ENCODE measurements at regions not wholly inside any gene's neighbourhood (a gene's known extent, or its start where the extent isn't known, plus 50 kb on each side); places are given as distances from the start of the nearest gene placed in this dataset.

DNA sequence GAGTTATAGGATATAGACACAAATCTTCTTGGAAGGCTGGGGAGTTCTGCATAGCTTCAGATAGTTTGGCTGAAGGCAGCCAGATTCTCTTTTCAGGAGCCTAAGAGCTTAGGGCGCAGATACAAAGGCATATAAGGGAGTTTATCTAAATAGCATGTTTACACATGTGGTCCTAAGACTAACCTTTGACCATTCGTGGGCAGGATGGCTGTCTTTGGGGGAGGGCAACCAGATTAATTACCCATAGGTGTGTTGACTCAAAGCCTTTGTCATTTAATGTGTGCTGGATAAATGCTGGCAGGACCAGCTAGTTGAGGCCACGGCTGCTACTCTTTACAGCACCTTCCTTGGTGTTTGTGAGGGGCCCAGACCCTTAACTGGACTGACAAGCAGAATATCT lies 71.8 kb downstream of the IER5 start:
- TF ChIP-seq, protein P1, sequence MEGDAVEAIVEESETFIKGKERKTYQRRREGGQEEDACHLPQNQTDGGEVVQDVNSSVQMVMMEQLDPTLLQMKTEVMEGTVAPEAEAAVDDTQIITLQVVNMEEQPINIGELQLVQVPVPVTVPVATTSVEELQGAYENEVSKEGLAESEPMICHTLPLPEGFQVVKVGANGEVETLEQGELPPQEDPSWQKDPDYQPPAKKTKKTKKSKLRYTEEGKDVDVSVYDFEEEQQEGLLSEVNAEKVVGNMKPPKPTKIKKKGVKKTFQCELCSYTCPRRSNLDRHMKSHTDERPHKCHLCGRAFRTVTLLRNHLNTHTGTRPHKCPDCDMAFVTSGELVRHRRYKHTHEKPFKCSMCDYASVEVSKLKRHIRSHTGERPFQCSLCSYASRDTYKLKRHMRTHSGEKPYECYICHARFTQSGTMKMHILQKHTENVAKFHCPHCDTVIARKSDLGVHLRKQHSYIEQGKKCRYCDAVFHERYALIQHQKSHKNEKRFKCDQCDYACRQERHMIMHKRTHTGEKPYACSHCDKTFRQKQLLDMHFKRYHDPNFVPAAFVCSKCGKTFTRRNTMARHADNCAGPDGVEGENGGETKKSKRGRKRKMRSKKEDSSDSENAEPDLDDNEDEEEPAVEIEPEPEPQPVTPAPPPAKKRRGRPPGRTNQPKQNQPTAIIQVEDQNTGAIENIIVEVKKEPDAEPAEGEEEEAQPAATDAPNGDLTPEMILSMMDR (IDR thresholded peaks at IDR 0.05; ENCODE audit: insufficient read depth, low read depth, low read length): no peak
- no peak for TF ChIP-seq EZH2 (IDR thresholded peaks at IDR 0.05; ENCODE audit: insufficient read depth, low read length)
